MV-4-11 (cell line): ENCODE measurements at regions not wholly inside any gene's neighbourhood (a gene's known extent, or its start where the extent isn't known, plus 50 kb on each side); places are given as distances from the start of the nearest gene placed in this dataset.

Experiments used
- DNase-seq: peaks from one replicate; lab custom pipeline; 2025; lab: John Stamatoyannopoulos, UW

DNA sequence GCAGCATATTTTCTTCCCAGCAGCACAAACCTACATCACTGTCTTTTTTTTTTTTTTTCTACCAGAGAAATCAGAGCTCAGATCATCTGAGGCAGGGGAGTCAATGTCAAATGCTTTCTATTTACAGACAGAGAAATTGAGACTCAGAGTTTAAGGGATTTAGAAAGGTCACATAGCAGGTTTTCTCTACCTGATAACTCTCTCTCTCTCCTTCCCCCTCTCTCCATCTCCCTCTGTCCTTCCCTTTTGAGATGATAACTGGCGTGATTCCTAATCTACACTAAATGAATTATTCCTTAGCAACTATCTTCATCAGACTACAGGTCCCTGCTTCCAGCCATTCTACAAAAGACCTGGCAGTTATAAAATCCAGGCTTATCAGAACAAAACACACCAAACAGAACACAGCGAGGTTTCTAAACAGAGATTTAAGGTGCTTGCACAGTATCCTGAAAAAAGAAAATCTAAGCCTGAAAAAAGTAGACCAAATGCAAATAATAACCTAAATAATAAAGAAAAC lies 161.6 kb upstream of the PKDCC start:
- DNase-seq = no peak

DNA sequence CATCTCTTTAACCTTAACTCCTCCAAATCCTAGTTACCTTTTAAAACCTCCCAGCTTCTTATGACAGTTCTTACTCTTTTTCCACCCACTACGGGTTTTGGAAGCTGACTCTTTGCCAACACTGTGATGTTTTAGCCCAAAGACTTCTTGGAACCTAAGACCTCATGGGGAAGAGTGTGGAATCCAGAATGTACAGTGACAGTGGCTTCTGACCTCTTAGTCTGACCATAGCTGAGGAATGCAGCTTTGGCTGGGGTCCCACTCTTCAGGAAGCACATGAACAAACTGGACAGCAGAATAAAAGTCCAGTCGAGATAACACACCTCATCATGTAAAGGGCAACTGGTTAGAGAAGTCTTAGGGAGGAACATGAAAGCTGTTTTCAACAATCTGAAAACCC lies 161.1 kb upstream of the PKDCC start:
- DNase-seq = no peak

DNA sequence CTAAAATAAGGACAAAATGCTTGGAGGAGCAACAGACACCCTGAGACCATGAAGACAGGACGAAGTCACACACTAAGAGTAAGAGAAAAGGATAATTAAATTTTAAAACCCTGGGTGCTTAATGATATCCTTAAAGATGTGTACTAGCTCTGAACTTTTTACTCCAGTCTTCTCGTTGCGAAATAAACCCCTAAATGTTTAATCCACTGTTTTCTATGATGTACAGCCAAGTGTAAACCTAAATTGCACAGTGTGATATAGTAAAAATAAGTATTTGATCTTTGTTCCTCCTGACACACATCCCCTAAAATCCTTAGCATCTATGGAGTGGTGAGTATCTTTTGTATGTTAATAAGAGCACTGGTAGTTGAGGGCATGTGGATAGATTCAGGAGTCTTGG lies 157.5 kb upstream of the PKDCC start:
- DNase-seq = no peak

DNA sequence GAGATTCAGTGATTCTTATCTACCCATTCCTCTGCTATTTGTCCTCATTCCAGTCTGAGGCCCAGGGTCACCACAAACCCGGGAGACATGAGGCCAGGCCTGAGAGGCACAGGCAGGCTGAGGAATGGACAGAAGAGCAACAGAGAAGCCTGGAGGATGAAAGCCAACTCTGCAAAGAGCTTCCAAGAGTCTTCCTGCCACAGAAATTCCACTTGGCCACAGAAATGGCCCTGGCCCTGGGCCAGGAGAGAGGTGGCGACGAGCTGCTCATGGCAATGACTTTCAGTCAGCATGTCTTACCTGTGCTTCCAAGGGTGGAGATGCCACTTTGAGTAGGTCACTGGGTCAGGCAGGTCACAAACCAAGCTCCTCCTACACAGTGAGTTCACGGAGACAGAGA lies 155.3 kb upstream of the PKDCC start:
- DNase-seq = no peak

DNA sequence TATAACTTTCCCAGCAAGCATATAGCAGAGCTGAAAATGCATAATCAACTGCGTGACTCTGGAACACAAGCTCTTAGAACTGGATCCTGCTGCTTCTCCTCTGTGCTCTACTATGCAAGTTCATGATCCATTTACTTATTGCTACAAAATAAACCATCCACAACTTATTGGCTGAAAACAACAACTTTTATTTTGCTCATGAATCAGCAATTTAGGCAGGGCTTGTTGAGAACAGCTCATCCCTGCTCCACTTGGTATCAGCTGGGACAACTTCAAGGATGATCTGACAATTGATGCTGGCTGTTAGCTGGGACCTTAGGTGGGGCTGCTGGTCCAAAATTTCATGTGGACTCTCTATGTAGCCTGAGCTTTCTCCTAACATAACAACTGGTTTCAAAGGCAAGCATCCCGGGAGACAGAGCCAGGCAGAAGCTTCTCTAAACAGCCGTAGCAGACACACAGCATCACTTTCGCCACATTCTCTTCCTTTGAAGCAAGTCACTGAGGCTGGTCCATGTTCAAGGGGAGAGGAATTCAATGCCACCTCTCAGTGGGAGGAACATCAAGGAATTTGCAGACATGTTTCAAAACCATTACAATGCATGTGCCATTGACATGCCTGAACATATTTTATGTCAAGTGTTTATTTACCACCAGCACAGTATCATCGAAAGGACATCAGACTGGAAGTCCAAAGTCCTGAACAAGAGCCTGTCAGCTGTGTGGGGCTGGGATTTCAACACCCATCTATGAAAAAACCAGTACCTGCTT lies 153.1 kb upstream of the PKDCC start:
- no peak for DNase-seq

DNA sequence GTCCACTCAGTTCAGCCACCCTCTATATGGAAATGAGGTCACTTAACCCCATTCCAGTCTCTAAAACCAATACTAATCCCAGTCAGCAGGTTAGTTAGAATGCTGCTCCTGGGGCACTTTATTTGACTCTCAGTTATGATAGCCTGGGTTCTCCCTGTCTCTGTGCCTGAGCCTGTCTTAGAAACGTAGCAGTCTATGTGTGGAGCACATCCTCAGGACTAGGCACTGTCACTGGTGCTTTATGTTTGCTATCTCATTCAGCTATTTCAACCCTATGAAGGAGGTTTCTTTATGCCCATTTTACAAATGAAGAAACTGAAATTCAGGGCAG lies 152.5 kb upstream of the PKDCC start:
- no peak for DNase-seq

DNA sequence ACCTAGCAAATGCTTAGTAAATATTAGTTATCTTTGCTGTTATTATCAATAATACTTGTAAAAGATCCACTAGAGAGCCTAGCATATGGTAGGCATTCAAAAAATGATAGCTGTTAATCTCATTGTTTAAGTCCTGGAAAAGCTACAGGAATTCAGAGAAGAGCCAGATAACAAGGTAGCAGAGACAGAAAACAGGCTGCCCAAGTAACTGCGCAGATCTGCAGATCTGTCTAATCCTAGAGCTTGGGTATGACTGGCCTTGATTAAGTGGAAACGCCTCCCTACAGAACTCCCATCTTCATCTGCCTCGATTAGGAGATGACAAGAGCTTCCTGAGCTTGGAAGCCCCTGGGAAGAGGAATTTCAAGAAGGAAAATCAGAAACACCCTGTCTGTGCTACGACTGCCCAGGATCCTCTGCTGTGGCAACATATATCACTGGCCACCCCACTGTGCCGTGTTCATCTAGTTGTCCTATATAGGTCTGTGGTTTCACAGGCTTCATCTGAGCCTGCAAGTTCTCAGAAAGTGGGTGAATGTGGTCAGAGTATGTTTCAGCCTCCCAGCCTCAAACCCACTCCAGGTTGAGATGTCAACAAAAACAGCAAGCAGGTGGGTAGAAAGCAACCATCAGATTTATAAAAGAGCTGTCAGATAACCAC lies 151.5 kb upstream of the PKDCC start:
- no peak for DNase-seq

DNA sequence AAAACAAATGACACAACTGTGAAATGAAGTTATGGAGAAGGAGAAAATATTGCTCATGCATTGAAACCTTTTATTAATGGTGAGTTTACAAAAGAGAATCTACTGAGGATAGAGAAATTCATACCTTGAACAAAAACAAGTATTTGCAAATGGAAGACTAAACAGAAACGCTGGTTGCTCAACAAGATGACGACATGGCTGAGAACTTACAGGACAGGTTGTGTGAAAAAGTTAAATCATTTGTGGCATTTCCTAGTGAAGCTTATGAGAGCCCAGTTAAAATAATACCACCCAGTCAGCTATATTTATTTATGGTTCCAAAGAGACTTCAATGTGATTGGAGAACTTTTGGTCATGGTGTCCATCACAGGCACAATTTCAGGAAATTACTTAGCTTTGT lies 148.6 kb upstream of the PKDCC start:
- no peak for DNase-seq

DNA sequence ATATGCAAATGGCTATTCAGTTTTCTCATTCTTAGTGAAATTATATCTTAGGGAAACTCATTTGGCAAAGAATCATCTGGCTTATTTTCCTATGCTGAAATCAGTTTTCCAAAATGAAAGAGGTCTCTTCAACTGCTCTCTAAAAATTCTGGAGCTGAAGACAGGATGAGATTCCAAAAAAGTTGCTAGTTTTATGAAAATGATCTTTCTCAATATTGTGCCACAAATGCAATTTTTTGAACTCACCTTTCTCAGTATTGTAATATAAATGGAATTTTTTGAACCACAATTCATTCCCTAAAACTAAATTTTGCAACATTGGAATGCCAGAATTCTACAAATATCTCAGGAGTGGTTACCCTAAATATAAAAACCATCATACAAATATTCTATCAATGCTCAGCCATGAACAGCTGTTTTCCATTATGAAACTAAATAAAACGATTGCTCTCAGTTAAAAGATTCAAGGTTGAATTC lies 147.7 kb upstream of the PKDCC start:
- no peak for DNase-seq

DNA sequence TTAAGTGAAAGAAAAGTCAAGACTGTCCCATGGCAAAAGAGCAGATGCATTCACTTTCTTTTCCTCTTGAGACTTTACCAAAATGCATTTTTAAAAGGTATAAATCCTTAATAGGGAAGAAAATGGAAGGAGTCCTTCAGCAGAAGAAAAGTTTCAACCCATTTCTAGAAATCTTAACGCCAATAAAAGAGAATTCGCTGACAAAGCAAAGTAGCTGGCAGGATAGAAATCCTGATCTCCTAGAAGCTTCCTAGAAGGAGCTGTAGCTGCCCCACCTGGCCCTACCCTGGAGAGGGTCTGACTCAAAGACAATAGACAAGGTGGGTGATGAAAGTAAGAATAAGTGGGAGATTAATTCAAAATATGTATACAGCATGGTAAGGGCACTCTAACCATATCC lies 144.9 kb upstream of the PKDCC start:
- no peak for DNase-seq

DNA sequence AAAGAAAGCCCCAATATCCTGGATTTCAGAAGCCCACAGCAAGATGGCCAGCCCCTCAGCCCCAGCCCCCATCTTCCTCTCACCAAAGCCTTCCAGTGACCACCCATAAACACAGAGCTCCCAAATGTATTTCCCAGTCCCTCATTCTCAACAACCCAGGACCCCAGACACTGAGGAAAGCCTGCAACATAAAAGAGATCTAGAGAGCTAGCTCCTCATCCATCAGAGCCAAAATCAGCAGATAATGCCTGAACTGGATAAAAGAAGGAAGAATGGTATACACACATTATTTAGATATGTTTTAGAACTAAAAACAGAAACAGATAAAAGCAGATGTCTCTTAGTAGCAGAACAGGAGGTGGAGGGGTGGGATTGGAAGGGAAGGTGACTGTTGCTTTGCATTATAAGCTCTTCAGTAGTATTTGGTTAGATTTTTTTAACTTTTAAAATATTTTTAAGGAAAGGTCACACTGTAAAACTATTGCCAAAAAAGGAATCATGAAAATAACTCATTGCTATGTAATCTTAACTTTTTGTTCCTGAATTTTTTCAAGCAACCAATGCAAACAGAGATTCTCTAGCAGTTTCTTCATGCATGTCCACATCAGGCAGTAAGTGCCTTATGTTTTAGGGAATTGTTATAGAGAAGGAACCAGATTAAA lies 144.2 kb upstream of the PKDCC start:
- DNase-seq = no peak

DNA sequence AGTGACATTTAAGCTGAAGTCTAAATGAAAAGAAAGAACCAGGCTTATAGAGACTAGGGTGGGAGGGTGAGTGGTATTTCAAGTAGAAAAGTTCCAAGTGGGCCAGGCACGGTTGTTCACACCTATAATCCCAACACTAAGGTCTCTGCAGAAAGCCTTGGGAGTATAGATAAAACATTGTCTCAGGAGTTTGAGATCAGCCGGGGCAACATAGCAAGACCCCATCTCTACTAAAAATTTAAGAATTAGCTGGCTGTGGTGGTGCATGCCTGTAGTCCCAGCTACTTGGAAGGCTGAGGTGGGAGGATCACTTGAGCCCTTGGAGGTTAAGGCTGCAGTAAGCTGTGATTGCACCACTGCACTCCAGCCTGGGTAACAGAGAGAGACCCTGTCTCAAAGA lies 143.4 kb upstream of the PKDCC start:
- DNase-seq = no peak

DNA sequence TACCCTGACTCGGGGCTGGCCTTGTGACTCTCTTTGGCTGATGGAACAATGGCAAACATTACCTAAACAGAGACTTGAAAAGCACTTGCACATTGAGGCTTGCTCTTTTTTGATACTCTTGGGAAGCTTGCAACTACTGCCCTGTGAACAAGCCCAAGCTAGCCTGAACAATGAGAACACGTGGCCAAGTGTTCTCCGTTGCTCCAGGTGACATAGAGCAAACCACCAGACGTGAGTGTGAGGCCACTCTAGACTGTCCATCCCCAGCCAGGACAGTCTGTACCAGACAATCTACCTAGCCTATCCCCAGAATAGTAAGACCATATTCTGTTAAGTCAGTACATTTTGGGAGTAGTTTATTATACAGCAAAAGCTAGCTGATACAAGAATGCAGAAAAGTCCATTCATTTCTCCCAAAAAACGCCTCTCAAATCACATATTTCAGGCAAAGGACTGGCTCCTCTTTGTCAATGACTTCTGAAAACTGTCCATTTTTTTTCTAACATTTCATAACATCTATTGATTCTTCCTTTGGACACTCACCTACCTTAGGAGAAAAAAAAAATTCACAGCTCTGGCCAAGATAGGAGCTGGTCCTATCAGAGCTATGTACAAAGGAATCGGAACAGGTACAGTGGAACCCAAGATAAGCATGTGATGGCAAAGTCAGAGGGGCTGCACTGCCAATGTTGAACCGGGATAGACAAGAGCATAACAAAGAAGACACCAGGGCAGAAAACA lies 142.1 kb upstream of the PKDCC start:
- DNase-seq = no peak

DNA sequence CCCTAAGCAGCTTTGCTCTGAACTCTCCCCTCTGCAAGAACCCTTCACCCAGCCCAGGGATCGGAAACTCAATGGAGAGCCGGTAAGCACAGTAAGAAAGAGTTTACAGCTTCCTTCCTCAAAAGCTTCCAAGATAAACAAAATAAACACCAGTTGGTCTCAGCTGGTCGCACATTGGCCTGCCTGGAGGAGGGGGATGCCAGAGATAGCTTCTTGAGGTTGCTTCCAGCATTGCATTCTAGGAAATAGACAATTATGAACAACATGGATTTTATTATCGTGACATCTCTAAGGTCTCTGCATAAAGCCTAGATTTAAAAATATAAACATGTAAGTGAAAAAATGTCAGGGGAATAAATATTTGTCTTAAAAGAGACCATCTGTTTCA lies 141.5 kb upstream of the PKDCC start:
- DNase-seq = no peak

DNA sequence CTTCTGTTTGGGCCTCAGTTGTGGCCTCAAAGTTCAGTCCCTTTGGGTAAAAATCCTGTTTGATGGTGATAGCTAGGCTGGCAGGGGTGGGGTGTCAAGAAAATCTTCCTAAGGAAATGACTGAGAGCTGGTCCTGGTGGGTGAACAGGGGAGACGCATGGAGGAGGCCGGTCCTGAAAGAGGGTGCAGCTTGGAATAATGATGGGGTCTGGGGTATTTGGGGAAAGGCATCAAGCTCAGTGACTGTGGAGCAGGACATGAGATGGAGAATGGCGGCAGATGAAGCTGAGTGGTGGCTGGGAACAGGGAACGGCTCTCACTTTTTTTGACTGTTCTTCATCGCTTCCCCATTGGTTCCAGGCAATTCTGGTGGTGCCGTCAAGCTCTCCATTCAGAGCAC lies 140.7 kb upstream of the PKDCC start:
- DNase-seq = no peak

DNA sequence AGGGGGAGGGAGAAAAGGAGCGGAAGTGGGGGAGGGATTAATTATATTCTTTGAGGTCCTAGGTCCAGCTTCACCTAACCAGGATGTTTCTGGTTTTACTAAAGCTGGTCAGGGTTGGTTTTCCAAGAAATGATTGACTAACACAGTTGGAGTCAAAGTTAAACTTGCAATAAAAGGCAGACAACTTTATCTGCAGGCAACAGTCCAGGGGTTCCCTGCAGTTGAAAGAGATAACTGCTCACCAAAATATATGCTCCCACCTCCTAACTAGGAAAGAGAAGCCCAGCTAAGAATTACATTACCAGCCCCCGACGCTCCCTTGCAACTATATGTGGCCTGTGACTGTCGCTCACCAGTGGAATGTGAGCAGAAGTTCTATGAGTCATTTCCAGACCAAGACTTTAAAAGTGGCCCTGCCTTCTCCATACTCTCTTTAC lies 140.0 kb upstream of the PKDCC start:
- peak; percentile 62 for DNase-seq

DNA sequence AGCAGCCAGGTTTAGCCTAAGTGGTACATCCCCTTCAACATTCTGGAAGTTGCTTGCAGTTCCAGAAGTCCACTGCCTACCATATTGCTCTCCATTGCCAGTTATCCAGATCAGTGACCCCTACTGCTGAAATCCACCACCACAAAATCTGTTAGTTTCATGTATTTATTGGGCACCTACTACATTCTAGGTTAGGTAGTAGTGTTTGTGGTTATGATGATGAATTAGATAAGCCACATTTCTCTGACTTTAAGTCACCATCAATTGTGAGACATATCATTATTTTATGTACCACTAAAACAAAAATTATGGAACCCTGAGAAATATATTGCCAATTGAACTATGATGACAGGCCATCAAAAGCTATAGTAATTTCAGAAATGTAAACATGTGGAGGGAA lies 139.5 kb upstream of the PKDCC start:
- no peak for DNase-seq

DNA sequence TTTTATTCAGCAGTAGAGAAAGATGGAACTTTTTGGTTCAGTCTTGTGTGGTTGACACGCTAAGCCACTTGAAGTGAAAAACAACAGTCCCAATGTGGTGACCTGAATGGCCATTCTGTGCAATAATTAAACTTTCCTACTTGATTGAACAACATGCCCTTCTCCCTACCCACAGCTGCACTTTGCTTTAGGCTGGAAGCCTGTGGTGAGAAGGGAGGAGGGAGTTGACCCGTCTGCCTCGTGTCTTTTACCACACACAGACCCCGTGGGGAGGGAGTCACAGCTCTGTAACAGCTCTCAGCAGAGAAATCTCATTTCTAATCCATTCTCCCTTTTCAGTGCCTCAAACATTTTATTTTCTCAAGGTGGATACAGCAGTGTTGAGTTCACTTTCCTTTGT lies 138.2 kb upstream of the PKDCC start:
- DNase-seq = peak; percentile 44

DNA sequence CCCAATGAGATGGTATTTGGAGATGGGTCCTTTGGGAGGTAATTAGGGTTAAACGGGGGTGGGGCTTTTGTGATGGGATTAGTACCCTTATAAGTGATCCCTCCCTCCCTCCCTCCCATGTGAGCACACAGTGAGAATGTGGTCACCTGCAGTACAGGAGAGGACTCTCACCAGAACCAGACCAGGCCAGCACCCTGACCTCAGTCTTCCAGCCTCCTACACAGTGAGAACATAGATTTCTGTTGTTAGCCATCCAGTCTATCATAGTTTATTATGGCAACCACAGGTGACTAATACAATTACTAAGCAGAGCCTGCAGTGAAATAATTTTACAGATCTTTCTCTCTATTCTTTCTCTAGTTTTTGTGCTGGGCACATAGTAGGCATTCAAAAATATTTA lies 137.7 kb upstream of the PKDCC start:
- DNase-seq = no peak

DNA sequence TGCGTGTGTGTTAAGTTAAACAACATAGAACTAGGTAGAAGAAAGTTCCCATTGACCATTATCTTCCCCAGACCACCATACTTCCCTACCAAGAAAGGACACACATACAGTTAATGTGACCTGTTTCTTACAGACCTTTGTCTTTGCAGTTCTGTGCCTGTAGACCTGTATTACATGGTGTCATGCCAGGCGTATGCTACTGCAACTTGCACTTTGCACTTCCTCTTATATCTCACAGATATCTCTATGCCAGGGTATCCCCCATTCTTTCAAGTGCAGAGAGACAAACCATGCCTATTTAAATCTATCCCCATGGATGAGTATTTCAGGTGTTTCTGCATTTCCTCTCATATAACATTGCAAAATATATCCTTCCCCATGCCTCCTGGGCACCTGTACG lies 136.8 kb upstream of the PKDCC start:
- no peak for DNase-seq

DNA sequence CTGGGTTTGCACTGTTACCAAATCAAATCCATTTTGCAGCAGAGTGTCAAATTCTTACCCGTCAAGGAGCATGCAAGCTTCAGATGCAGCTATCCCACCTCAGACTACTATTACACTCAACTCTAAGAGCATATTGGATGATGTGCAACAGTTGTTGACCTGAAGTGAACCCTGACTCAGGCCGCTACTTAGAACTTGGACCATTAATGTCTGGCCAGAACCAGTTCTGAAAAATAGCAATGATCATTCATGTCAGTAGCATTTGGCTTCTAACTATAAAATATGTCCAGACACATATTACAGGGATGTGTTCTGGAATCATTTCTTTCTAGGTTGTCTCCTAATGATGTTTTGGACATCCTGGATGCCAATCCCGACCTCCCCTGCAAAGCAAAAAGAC lies 135.5 kb upstream of the PKDCC start:
- DNase-seq = no peak

DNA sequence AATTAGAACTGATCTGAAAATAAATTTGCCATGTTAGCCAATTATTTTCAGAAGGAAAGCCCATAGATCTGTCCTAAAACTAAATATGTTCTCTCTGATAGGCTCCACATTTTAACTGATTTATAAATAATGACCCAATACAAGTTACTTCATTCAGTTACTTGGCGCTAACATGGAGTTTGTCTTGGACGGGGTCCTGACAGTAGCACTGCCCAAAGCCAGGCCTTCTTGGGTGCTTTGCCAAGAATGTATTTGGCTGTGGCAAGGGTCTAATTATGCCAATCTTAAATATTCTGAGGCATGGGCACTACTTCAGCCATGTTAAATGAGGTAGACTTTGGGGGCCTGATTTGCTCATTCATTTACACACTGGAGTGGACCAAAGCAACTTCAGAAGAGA lies 135.0 kb upstream of the PKDCC start:
- no peak for DNase-seq

DNA sequence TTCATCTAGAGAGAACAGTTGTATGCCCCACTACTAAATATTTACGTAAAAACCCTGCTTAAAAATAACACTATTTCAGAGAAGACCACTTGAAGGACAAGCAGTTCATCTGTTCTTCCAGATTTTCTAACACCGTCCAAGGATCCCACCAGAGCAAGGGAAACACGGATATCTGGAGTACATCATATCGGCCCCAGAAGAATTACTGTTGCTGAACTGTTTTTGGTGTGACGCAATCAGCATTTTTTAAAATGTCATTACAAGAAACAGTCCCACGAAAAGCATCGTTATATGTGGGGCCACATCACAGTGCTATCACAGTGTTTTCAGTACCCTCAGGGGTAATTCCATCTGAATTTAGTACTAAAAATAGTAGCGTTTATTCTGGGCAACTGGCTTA lies 134.5 kb upstream of the PKDCC start:
- DNase-seq = no peak
